ENCODE measurements at regions not wholly inside any gene's neighbourhood (a gene's known extent, or its start where the extent isn't known, plus 50 kb on each side); places are given as distances from the start of the nearest gene placed in this dataset.

GRCh38 chr5:98721231-98721928, 52.1 kb upstream of the RGMB start:
- H3K4me3 ChIP-seq: no peak overlapping the region
- DNase-seq: no peak
- H3K9me3 ChIP-seq (replicated peaks): peaks cover 13% of the 10 kb centered on the region
- no peaks in the 10 kb centered on the region for H3K4me1 ChIP-seq
- H3K27ac ChIP-seq (replicated peaks): no peak overlapping the region
- TF ChIP-seq, protein P1, sequence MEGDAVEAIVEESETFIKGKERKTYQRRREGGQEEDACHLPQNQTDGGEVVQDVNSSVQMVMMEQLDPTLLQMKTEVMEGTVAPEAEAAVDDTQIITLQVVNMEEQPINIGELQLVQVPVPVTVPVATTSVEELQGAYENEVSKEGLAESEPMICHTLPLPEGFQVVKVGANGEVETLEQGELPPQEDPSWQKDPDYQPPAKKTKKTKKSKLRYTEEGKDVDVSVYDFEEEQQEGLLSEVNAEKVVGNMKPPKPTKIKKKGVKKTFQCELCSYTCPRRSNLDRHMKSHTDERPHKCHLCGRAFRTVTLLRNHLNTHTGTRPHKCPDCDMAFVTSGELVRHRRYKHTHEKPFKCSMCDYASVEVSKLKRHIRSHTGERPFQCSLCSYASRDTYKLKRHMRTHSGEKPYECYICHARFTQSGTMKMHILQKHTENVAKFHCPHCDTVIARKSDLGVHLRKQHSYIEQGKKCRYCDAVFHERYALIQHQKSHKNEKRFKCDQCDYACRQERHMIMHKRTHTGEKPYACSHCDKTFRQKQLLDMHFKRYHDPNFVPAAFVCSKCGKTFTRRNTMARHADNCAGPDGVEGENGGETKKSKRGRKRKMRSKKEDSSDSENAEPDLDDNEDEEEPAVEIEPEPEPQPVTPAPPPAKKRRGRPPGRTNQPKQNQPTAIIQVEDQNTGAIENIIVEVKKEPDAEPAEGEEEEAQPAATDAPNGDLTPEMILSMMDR (IDR thresholded peaks at IDR 0.05; ENCODE audit: borderline replicate concordance): no peak
- intact Hi-C loops (cut with micrococcal nuclease): no loop called here
- no peaks in the 10 kb centered on the region for H3K36me3 ChIP-seq
- H3K27me3 ChIP-seq (ENCODE audit: low read depth): no peaks in the 10 kb centered on the region

GRCh38 chr5:98722188-98722587, 51.3 kb upstream of the RGMB start:
- TF ChIP-seq, protein P1 (IDR thresholded peaks at IDR 0.05; ENCODE audit: borderline replicate concordance): no peak
- no peak overlapping the region for H3K4me3 ChIP-seq
- H3K27me3 ChIP-seq (ENCODE audit: low read depth): no peaks in the 10 kb centered on the region
- DNase-seq: no peak
- H3K9me3 ChIP-seq (replicated peaks): peaks cover 13% of the 10 kb centered on the region
- H3K36me3 ChIP-seq: no peaks in the 10 kb centered on the region
- H3K4me1 ChIP-seq: no peaks in the 10 kb centered on the region
- intact Hi-C loops (cut with micrococcal nuclease): no loop called here
- no peak overlapping the region for H3K27ac ChIP-seq (replicated peaks)

DNA sequence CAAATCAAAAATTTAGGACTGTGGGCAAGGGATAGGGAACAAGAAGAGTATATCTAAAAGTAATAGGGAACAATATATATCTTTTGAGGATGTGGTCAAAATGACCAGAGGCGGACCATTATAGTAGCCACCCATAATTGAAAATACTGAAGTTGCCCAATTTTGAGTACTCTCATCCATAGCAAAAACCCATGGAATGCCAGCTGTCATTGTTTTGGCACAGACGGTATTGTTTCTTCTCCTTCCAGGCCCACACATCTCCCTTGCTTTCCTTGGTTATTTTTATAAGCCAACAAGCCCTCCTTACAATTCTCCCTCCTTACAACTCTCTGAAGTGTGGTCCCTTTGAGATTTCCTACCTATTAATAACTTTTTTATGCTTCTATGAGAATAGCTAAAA, 50.4 kb upstream of the RGMB start:
- DNase-seq: no peak
- intact Hi-C loops (cut with micrococcal nuclease): no loop called here
- Histone ChIP-seq H3K9me3 (replicated peaks) (peaks cover 12% of the 10 kb centered on the region), H3K36me3 (no peaks in the 10 kb centered on the region), H3K4me3 (no peak overlapping the region), H3K27ac (replicated peaks) (no peak overlapping the region), H3K4me1 (no peaks in the 10 kb centered on the region), H3K27me3 (ENCODE audit: low read depth) (no peaks in the 10 kb centered on the region)
- TF ChIP-seq, protein P1 (IDR thresholded peaks at IDR 0.05; ENCODE audit: borderline replicate concordance): no peak
